Spleen (tissue), 11 donors: ENCODE measurements at regions not wholly inside any gene's neighbourhood (a gene's known extent, or its start where the extent isn't known, plus 50 kb on each side); places are given as distances from the start of the nearest gene placed in this dataset.

Source experiments
- DNase-seq: peaks from one replicate; pipeline ENCODE4 v3.0.0-alpha.2; 2020
- H3K27ac ChIP-seq, 8 donors: fragments of 200-600 bp; sonication (generic) in 7 of 8; 1 replicate in 4 of 8; 2 replicates in 4 of 8; pipeline versions ENCODE4 v1.5.0 to v1.8.0; 2016 to 2021; ENCODE audit warnings: inconsistent platforms in 4 of 8, mild to moderate bottlenecking in 4 of 8, moderate library complexity in 1 of 8
- H3K27me3 ChIP-seq, 7 donors: fragments of 200-600 bp; sonication (generic) in 6 of 7; replicated peaks in 1 of 7; 1 replicate in 4 of 7; 2 replicates in 3 of 7; pipeline versions ENCODE4 v1.5.0 to v1.8.0; 2016 to 2021; ENCODE audit warnings: inconsistent platforms in 3 of 7, mild to moderate bottlenecking in 1 of 7
- H3K36me3 ChIP-seq, 6 donors: fragments of 200-600 bp; sonication (generic) in 5 of 6; 1 replicate in 4 of 6; 2 replicates in 2 of 6; pipeline versions ENCODE4 v1.5.0 to v1.8.0; 2016 to 2021; ENCODE audit warnings: inconsistent platforms in 2 of 6
- H3K4me1 ChIP-seq, 6 donors: fragments of 200-600 bp; sonication (generic) in 5 of 6; 1 replicate in 3 of 6; 2 replicates in 3 of 6; pipeline versions ENCODE4 v1.5.0 to v1.8.0; 2016 to 2021; ENCODE audit warnings: inconsistent platforms in 3 of 6
- H3K4me3 ChIP-seq, 8 donors: fragments of 200-600 bp; sonication (generic) in 7 of 8; 1 replicate in 4 of 8; 2 replicates in 4 of 8; pipeline versions ENCODE4 v1.5.0 to v1.8.0; 2016 to 2021; ENCODE audit warnings: inconsistent platforms in 4 of 8, mild to moderate bottlenecking in 4 of 8, moderate library complexity in 2 of 8
- H3K9me3 ChIP-seq, 8 donors: fragments of 200-600 bp; sonication (generic) in 7 of 8; 1 replicate in 4 of 8; 2 replicates in 4 of 8; pipeline versions ENCODE4 v1.5.0 to v1.8.0; 2016 to 2021; ENCODE audit warnings: inconsistent platforms in 4 of 8
- POLR2A ChIP-seq, 3 donors: fragments of 450-650 bp; IDR thresholded peaks; one replicate each; pipeline ENCODE4 v1.5.1; 2017; ENCODE audit warnings: antibody characterized with exemption in 3 of 3, mild to moderate bottlenecking in 1 of 3
- POLR2AphosphoS5 ChIP-seq, 3 donors: sonication (generic); formaldehyde crosslinking; IDR thresholded peaks; one replicate each; pipeline ENCODE4 v1.5.1; 2017; ENCODE audit warnings: antibody characterized with exemption in 3 of 3
- WGBS, 5 donors: extraction: QIAGEN DNeasy Blood & Tissue Kit in 3 of 5; methylation state at CpG; one replicate each; pipeline versions ENCODE4 v1.1.5 to v1.1.7; 2013 to 2018; 5-methylcytosine and 5-hydroxymethylcytosine counted together
- intact Hi-C: fragments of 100-400 bp; cut with DNase I; formaldehyde crosslinking; loops from one replicate; pipeline ENCODE4 v1.15.0; 2023; ENCODE audit warnings: low total_unique reads
- TF ChIP-seq, protein P1 (sequence below), 11 experiments: fragments of 200-600 bp in 7 of 11; fragments of 450-650 bp in 4 of 11; sonication (generic) in 4 of 11; IDR thresholded peaks in 8 of 11; conservative IDR thresholded peaks in 3 of 11; 1 replicate in 7 of 11; 2 replicates in 4 of 11; pipeline versions ENCODE4 v1.4.0 to v1.8.0; 2016 to 2021; ENCODE audit warnings: antibody characterized with exemption in 11 of 11, inconsistent platforms in 4 of 11, mild to moderate bottlenecking in 1 of 11
- donor health status: healthy with polysubstance abuse.
- donor health status: DM: no; HTN: no; CAD: no; lungs with moderate emphysema.
- donor health status: DM: no; HTN: no; CAD: no.
- donor health status: Bipolar disorder and iron deficiency.
- donor health status: healthy.
- donor health status: DM: no; HTN: no; CAD: no.
- donor health status: DM: yes; HTN: yes; CAD: no.

DNA sequence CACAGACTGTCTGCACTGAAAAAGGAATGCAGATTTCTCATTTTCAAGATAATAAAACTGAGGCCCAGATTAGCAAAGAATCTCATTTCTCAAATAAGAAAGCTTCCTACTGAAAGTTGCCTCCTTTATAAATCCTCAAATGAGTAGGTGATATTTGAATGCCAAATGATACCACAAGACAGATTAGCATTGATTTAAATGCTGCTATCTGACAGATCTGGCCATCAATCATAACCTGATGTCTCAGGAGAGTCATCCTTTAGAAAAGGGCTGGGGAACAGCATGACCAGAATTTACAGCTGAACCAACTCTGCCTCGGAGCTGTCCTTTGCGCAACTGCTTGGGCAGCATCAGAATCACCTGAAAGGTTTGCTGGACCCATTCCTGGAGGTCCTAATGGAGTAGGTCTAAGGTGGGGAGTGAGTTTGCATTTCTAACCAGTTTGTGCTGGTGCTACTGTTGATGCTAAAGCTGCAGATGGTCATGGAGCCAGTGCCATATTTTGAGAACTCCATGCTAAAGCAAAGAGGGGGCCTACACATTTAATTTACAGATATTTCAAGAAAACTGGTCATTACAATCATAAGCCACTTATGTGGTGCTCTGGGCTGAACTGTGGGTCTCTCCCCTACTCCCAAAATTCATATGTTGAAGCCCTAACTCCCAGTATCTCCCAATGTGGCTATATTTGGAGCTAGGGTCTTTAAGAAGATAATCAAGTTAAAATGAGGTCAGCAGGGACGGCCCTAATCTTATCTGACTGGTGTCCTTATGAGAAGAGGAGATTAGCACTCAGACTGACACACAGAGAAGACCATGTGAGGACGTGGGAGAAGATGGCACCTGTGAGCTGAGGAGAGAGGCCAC, 295.5 kb upstream of the JARID2 start:
- H3K9me3 ChIP-seq, result peaks cover 0 to 9% (median 2%) of the 10 kb centered on the region in 8 donors
- H3K27ac ChIP-seq, result no peak overlapping the region
- no peak overlapping the region for H3K4me3 ChIP-seq
- H3K27me3 ChIP-seq, result no peaks in the 10 kb centered on the region
- peaks cover 0 to 12% (median 0%) of the 10 kb centered on the region in 6 donors for H3K4me1 ChIP-seq
- H3K36me3 ChIP-seq, result no peaks in the 10 kb centered on the region
- no peak for DNase-seq
- 62 to 90% (median 80%) methylated on average over 2 to 4 of the region's 4 CpGs for WGBS, 5 donors
- TF ChIP-seq POLR2A (IDR thresholded peaks at IDR 0.05) (no peak), POLR2AphosphoS5 (IDR thresholded peaks at IDR 0.05) (no peak)
- TF ChIP-seq, protein P1, sequence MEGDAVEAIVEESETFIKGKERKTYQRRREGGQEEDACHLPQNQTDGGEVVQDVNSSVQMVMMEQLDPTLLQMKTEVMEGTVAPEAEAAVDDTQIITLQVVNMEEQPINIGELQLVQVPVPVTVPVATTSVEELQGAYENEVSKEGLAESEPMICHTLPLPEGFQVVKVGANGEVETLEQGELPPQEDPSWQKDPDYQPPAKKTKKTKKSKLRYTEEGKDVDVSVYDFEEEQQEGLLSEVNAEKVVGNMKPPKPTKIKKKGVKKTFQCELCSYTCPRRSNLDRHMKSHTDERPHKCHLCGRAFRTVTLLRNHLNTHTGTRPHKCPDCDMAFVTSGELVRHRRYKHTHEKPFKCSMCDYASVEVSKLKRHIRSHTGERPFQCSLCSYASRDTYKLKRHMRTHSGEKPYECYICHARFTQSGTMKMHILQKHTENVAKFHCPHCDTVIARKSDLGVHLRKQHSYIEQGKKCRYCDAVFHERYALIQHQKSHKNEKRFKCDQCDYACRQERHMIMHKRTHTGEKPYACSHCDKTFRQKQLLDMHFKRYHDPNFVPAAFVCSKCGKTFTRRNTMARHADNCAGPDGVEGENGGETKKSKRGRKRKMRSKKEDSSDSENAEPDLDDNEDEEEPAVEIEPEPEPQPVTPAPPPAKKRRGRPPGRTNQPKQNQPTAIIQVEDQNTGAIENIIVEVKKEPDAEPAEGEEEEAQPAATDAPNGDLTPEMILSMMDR (IDR thresholded peaks at IDR 0.05 in 8 of 11, conservative IDR thresholded peaks at IDR 0.05 in 3 of 11), result no peak
- intact Hi-C loops, result no loop called here

DNA sequence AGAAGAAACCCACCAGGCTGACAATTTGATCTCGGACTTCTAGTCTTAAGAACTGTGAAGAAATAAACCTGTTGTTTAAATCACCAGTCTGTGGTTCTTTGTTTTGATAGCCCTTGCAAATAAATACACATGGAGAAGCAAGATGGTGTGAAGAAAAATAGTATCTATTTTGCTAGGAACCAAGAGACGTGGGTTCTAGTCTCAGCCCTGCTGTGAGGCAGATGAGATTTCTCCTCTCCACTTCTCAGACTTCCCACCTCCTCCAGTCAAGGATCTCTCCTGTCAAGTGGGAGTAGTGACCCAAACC, 294.9 kb upstream of the JARID2 start:
- H3K36me3 ChIP-seq, result no peaks in the 10 kb centered on the region
- intact Hi-C loops, result no loop called here
- no peaks in the 10 kb centered on the region for H3K27me3 ChIP-seq
- TF ChIP-seq, protein P1 (IDR thresholded peaks at IDR 0.05 in 8 of 11, conservative IDR thresholded peaks at IDR 0.05 in 3 of 11), result no peak
- TF ChIP-seq POLR2A (IDR thresholded peaks at IDR 0.05), result no peak
- no peak for TF ChIP-seq POLR2AphosphoS5 (IDR thresholded peaks at IDR 0.05)
- H3K4me1 ChIP-seq, result peaks cover 0 to 12% (median 0%) of the 10 kb centered on the region in 6 donors
- WGBS, 5 donors, result 57 to 96% (median 89%) methylated on average over 2 of the region's 2 CpGs
- H3K27ac ChIP-seq, result no peak overlapping the region
- H3K4me3 ChIP-seq, result no peak overlapping the region
- H3K9me3 ChIP-seq, result peaks cover 0 to 14% (median 2%) of the 10 kb centered on the region in 8 donors
- no peak for DNase-seq

DNA sequence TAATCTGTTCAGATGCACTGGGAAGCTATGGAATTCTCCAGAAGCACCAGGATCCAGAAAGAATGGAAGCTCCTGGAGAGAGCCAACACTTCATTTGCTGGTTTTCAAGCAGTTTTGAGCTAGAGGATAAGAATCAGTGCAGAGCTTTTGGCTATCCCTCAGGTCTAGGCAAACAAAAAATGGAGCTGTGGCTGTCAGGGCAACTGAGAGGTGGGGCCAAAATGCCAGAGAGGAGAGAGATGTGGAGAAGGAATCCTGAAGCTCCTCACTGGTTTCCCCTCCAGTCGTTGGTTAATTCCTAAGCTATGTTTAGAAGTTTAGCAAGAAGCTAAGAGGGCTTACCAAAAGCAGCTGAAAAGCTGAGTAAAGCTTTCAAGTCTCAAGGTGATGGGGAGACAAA, 294.2 kb upstream of the JARID2 start:
- Histone ChIP-seq H3K9me3 (peaks cover 0 to 14% (median 2%) of the 10 kb centered on the region in 8 donors), H3K36me3 (no peaks in the 10 kb centered on the region), H3K4me3 (no peak overlapping the region), H3K27me3 (no peaks in the 10 kb centered on the region), H3K27ac (no peak overlapping the region), H3K4me1 (peaks cover 0 to 12% (median 0%) of the 10 kb centered on the region in 6 donors)
- WGBS, 5 donors, result 36 to 62% (median 52%) methylated on average over 1 of the region's 1 CpG
- TF ChIP-seq POLR2AphosphoS5 (IDR thresholded peaks at IDR 0.05) (no peak), POLR2A (IDR thresholded peaks at IDR 0.05) (no peak)
- TF ChIP-seq, protein P1 (IDR thresholded peaks at IDR 0.05 in 8 of 11, conservative IDR thresholded peaks at IDR 0.05 in 3 of 11), result no peak
- intact Hi-C loops, result no loop called here
- no peak for DNase-seq

DNA sequence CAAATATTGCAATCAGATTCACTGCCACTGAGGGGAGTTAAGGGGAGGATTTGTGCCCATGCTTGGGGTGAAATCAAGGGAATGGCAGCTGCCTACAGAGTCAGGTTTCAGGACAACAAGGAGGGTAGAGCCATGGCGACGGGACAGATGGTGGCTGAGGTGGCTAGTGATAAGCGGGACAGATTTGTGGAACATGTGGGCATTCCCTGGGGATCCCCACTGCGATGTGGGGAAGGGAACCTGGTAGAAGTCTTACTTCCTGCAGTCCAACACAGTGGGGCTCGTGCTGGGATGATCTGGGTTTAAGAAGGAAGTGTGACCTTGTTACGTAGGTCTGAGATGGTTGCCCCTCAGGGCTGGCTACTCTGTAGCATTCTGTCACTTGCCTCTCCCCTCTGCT, 292.0 kb upstream of the JARID2 start:
- WGBS, 5 donors, result 66 to 76% (median 70%) methylated on average over 6 of the region's 6 CpGs
- DNase-seq, result no peak
- intact Hi-C loops, result no loop called here

More for the DNA sequence above, 292.0 kb upstream of the JARID2 start:
- no peak overlapping the region for H3K27ac ChIP-seq
- H3K9me3 ChIP-seq, result peaks cover 0 to 14% (median 2%) of the 10 kb centered on the region in 8 donors
- H3K4me1 ChIP-seq, result peaks cover 0 to 7% (median 1%) of the 10 kb centered on the region in 6 donors
- no peaks in the 10 kb centered on the region for H3K36me3 ChIP-seq
- TF ChIP-seq POLR2A (IDR thresholded peaks at IDR 0.05) (no peak), POLR2AphosphoS5 (IDR thresholded peaks at IDR 0.05) (no peak)
- TF ChIP-seq, protein P1 (IDR thresholded peaks at IDR 0.05 in 8 of 11, conservative IDR thresholded peaks at IDR 0.05 in 3 of 11), result no peak
- H3K27me3 ChIP-seq, result no peaks in the 10 kb centered on the region
- H3K4me3 ChIP-seq, result no peak overlapping the region
